Liver (tissue), 3 donors: ENCODE measurements at regions not wholly inside any gene's neighbourhood (a gene's known extent, or its start where the extent isn't known, plus 50 kb on each side); places are given as distances from the start of the nearest gene placed in this dataset.

Experiments
- ATF3 ChIP-seq: IDR thresholded peaks from 2 replicates; pipeline ENCODE4 v1.6.1; 2016; ENCODE audit warnings: antibody characterized with exemption
- CTCF ChIP-seq: fragments of 150-350 bp; IDR thresholded peaks from 2 replicates; pipeline ENCODE4 v1.5.1; 2017; ENCODE audit warnings: improper control_type of control experiment, low read depth, low read length; ENCODE audit not compliant: missing input control
- FOXA1 ChIP-seq: IDR thresholded peaks from 2 replicates; pipeline ENCODE4 v1.6.1; 2016; ENCODE audit warnings: antibody characterized with exemption
- GABPA ChIP-seq, 2 donors: IDR thresholded peaks in 1 of 2; conservative IDR thresholded peaks in 1 of 2; 2 replicates each; pipeline ENCODE4 v1.6.1; 2016; ENCODE audit warnings: antibody characterized with exemption in 2 of 2, mild to moderate bottlenecking in 1 of 2, moderate library complexity in 1 of 2
- MAX ChIP-seq: IDR thresholded peaks from 2 replicates; pipeline ENCODE4 v1.6.1; 2016; ENCODE audit warnings: antibody characterized with exemption
- RAD21 ChIP-seq, 2 donors: IDR thresholded peaks; 2 replicates each; pipeline ENCODE4 v1.6.1; 2016; ENCODE audit warnings: antibody characterized with exemption in 2 of 2, mild to moderate bottlenecking in 2 of 2
- REST ChIP-seq: IDR thresholded peaks from 2 replicates; pipeline ENCODE4 v1.6.1; 2016; ENCODE audit warnings: antibody characterized with exemption, mild to moderate bottlenecking
- RXRA ChIP-seq, 2 donors: IDR thresholded peaks; 2 replicates each; pipeline ENCODE4 v1.6.1; 2017 to 2018; ENCODE audit warnings: antibody characterized with exemption in 2 of 2, mild to moderate bottlenecking in 1 of 2
- SP1 ChIP-seq: IDR thresholded peaks from 2 replicates; pipeline ENCODE4 v1.6.1; 2018; ENCODE audit warnings: antibody characterized with exemption, mild to moderate bottlenecking
- TAF1 ChIP-seq: conservative IDR thresholded peaks from 2 replicates; pipeline ENCODE4 v1.6.1; 2016; ENCODE audit warnings: antibody characterized with exemption, mild to moderate bottlenecking
- donor health status: healthy.
- donor health status: healthy.

GRCh38 chr11:90770007-90770406, 547.2 kb upstream of the CHORDC1 start:
- no peak for TF ChIP-seq CTCF
- TF ChIP-seq RXRA (IDR thresholded peaks at IDR 0.05), result no peak
- no peak for TF ChIP-seq REST
- no peak for TF ChIP-seq TAF1
- TF ChIP-seq ATF3, result no peak
- TF ChIP-seq SP1, result no peak
- TF ChIP-seq FOXA1, result no peak
- no peak for TF ChIP-seq RAD21 (IDR thresholded peaks at IDR 0.05)
- no peak for TF ChIP-seq GABPA (IDR thresholded peaks at IDR 0.05 in 1 of 2, conservative IDR thresholded peaks at IDR 0.05 in 1 of 2)
- TF ChIP-seq MAX, result no peak
